MM.1S (cell line): ENCODE measurements at regions not wholly inside any gene's neighbourhood (a gene's known extent, or its start where the extent isn't known, plus 50 kb on each side); places are given as distances from the start of the nearest gene placed in this dataset.
"Not testable (repeated sequence)": the region's sequence is repeated elsewhere in the genome, so short reads cannot be mapped to it uniquely, and the experiment has no call there.

Experiments used
- DNase-seq: peaks from one replicate; pipeline ENCODE4 v3.0.0-alpha.2; 2015
- H2AFZ ChIP-seq: fragments of 300-600 bp; sonication (generic); 2 replicates; pipeline ENCODE4 v1.6.0; 2016; ENCODE audit warnings: antibody characterized with exemption, low read length
- H3F3A ChIP-seq: fragments of 300-600 bp; sonication (generic); 2 replicates; pipeline ENCODE4 v1.6.1; 2016; ENCODE audit warnings: mild to moderate bottlenecking, antibody characterized with exemption, low read length, moderate library complexity, mixed read lengths; ENCODE audit not compliant: insufficient read depth
- H3K27ac ChIP-seq: fragments of 300-600 bp; sonication (generic); 2 replicates; pipeline ENCODE4 v1.5.1; 2016; ENCODE audit warnings: mild to moderate bottlenecking, low read length
- H3K27me3 ChIP-seq: fragments of 300-600 bp; sonication (generic); replicated peaks from 2 replicates; pipeline ENCODE4 v1.6.0; 2016; ENCODE audit warnings: low read length; ENCODE audit not compliant: insufficient read depth
- H3K36me3 ChIP-seq: fragments of 300-600 bp; sonication (generic); replicated peaks from 2 replicates; pipeline ENCODE4 v1.6.1; 2016; ENCODE audit warnings: mild to moderate bottlenecking, low read length, mixed read lengths; ENCODE audit not compliant: insufficient read depth
- H3K4me1 ChIP-seq: fragments of 300-600 bp; sonication (generic); 2 replicates; pipeline ENCODE4 v1.6.1; 2016; ENCODE audit warnings: low read length, mixed read lengths
- H3K4me2 ChIP-seq: fragments of 300-600 bp; sonication (generic); 2 replicates; pipeline ENCODE4 v1.6.0; 2016; ENCODE audit warnings: low read depth, low read length
- H3K4me3 ChIP-seq: fragments of 300-600 bp; sonication (generic); 2 replicates; pipeline ENCODE4 v1.5.1; 2016; ENCODE audit warnings: low read length, mixed read lengths
- H3K79me2 ChIP-seq: fragments of 300-600 bp; sonication (generic); 2 replicates; pipeline ENCODE4 v1.6.1; 2016; ENCODE audit warnings: mixed run types, low read length, mixed read lengths
- H3K9ac ChIP-seq: fragments of 300-600 bp; sonication (generic); 2 replicates; pipeline ENCODE4 v1.6.1; 2016; ENCODE audit warnings: low read length, mixed read lengths
- H3K9me2 ChIP-seq: fragments of 300-600 bp; sonication (generic); replicated peaks from 2 replicates; pipeline ENCODE4 v1.6.1; 2016; ENCODE audit warnings: mild to moderate bottlenecking, low read length, mixed read lengths; ENCODE audit not compliant: insufficient read depth
- H3K9me3 ChIP-seq: fragments of 300-600 bp; sonication (generic); replicated peaks from 2 replicates; pipeline ENCODE4 v1.6.1; 2016; ENCODE audit warnings: mild to moderate bottlenecking, low read length, mixed read lengths; ENCODE audit not compliant: insufficient read depth
- H4K20me1 ChIP-seq: fragments of 300-600 bp; sonication (generic); 2 replicates; pipeline ENCODE4 v1.6.1; 2016; ENCODE audit warnings: mild to moderate bottlenecking, low read length, moderate library complexity, mixed read lengths; ENCODE audit not compliant: insufficient read depth
- EZH2 ChIP-seq: fragments of 300-600 bp; sonication (generic); optimal IDR thresholded peaks from 2 replicates; pipeline ENCODE3; 2017; ENCODE audit warnings: low read depth, mild to moderate bottlenecking, antibody characterized with exemption, low read length, mixed read lengths
- EZH2phosphoT487 ChIP-seq: fragments of 300-600 bp; sonication (generic); IDR thresholded peaks from 2 replicates; pipeline ENCODE4 v1.6.1; 2018; ENCODE audit warnings: antibody characterized with exemption, low read length
- TF ChIP-seq, protein P1 (sequence below): fragments of 300-600 bp; sonication (generic); IDR thresholded peaks from 2 replicates; pipeline ENCODE4 v1.5.1; 2016; ENCODE audit warnings: antibody characterized with exemption, low read length, mixed read lengths

DNA sequence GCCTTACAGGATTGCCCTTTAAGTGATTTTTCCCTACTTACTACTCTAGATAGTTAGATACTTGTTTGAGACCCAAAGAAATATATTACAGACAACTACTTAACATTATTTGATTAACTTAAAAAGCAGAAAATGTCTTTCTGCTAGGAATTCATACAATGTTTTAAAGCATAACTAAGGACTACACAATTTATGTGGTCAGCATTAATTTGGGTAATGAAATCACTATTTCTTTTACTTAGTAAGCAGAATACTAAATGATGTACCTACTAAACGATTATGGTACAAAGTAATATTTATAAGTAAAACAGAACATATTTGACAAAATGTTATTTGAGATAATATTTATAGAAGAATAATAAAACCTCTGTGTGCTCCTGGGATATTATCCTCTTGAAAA, 371.9 kb upstream of the ARRDC3 start:
- Histone ChIP-seq H3K27me3 (no peaks in the 10 kb centered on the region), H3K9me3 (no peaks in the 10 kb centered on the region), H4K20me1 (no peaks in the 10 kb centered on the region), H3K4me3 (no peak overlapping the region), H3K9me2 (no peaks in the 10 kb centered on the region), H3K36me3 (no peaks in the 10 kb centered on the region), H3K4me2 (no peak overlapping the region), H3K4me1 (no peaks in the 10 kb centered on the region), H3K79me2 (no peaks in the 10 kb centered on the region), H3K9ac (no peak overlapping the region), H2AFZ (no peak overlapping the region), H3K27ac (no peak overlapping the region), H3F3A (no peaks in the 10 kb centered on the region)
- TF ChIP-seq EZH2 (no peak), EZH2phosphoT487 (no peak)
- TF ChIP-seq, protein P1, sequence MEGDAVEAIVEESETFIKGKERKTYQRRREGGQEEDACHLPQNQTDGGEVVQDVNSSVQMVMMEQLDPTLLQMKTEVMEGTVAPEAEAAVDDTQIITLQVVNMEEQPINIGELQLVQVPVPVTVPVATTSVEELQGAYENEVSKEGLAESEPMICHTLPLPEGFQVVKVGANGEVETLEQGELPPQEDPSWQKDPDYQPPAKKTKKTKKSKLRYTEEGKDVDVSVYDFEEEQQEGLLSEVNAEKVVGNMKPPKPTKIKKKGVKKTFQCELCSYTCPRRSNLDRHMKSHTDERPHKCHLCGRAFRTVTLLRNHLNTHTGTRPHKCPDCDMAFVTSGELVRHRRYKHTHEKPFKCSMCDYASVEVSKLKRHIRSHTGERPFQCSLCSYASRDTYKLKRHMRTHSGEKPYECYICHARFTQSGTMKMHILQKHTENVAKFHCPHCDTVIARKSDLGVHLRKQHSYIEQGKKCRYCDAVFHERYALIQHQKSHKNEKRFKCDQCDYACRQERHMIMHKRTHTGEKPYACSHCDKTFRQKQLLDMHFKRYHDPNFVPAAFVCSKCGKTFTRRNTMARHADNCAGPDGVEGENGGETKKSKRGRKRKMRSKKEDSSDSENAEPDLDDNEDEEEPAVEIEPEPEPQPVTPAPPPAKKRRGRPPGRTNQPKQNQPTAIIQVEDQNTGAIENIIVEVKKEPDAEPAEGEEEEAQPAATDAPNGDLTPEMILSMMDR, result no peak
- no peak for DNase-seq

DNA sequence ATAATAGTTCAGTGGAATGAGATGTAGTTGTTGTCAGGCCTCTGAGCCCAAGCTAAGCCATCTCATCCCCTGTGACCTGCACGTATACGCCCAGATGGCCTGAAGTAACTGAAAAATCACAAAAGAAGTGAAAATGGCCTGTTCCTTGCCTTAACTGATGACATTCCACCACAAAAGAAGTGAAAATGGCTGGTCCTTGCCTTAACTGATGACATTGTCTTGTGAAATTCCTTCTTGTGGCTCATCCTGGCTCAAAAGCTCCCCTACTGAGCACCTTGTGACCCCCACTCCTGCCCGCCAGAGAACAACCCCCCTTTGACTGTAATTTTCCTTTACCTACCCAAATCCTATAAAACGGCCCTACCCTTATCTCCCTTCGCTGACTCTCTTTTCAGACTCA, 361.4 kb upstream of the ARRDC3 start:
- H3F3A ChIP-seq, H3K79me2 ChIP-seq, H3K36me3 ChIP-seq, DNase-seq, H3K4me1 ChIP-seq, H3K27ac ChIP-seq, H3K4me2 ChIP-seq, H4K20me1 ChIP-seq, H3K9me2 ChIP-seq, H3K9me3 ChIP-seq, H3K4me3 ChIP-seq, H3K9ac ChIP-seq, H3K27me3 ChIP-seq, H2AFZ ChIP-seq: not testable (repeated sequence)

DNA sequence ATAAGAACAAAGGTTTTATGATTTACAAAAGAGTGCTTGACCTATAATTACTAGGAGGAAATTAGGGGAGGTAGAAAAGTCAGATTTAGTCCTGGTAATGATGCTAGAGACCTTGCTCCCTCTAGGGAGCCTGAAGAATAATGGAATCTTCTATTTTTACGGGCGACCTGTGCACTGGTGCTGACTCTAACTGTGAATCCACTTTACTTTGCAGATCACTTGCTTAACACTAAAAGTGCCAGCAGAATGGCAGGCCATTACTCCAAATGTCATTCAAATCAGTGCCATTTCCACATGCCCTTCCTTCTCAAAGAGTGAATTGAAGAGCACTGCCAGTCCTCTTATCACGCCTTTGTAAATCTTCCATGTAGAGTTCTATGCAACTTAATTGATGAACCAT, 359.4 kb upstream of the ARRDC3 start:
- Histone ChIP-seq H3K79me2 (no peaks in the 10 kb centered on the region), H3K27me3 (no peaks in the 10 kb centered on the region), H3F3A (no peaks in the 10 kb centered on the region), H3K4me2 (no peak overlapping the region), H2AFZ (no peak overlapping the region), H3K27ac (no peak overlapping the region), H3K9me3 (no peaks in the 10 kb centered on the region), H3K9me2 (no peaks in the 10 kb centered on the region), H3K4me3 (no peak overlapping the region), H3K9ac (no peak overlapping the region), H4K20me1 (no peaks in the 10 kb centered on the region), H3K36me3 (no peaks in the 10 kb centered on the region), H3K4me1 (no peaks in the 10 kb centered on the region)
- DNase-seq, result no peak
- TF ChIP-seq, protein P1, result no peak
- TF ChIP-seq EZH2 (no peak), EZH2phosphoT487 (no peak)

DNA sequence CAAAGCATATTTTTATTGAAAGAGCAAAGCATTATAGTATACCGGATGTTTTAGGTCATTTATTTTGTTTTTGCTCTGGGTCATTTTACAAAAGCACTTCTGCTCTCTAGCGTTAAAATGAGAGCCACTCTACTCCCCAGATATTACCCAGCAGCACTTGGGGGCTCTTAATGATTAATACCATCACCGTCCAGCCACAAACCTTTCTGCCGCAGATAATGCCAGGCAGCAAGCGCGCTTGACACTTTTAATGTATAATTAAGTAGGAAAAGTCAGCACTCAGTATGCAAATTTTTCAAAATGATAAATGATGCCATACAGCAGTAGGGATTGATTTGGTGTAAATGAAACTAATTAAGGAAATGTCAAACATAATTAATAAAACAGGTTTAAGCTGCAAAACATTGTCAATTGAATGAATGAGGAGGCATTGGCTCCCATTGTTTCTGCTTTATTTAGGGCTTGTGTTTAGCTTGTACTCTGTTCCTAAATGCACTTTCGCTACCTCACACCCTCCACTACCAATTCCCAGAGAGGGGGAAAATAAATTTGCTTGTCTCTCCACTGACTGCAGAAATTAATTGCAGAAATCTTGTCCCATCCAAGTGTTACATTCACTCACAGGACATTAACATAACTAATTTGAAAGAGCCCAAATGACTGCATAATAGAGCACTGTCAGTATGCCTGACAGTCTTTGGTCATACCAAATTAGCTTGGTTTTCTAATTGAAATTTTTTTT, 358.8 kb upstream of the ARRDC3 start:
- no peak overlapping the region for H2AFZ ChIP-seq
- H3K9me3 ChIP-seq, result no peaks in the 10 kb centered on the region
- H3K27ac ChIP-seq, result no peak overlapping the region
- H3K36me3 ChIP-seq, result no peaks in the 10 kb centered on the region
- H3K9me2 ChIP-seq, result no peaks in the 10 kb centered on the region
- no peak overlapping the region for H3K9ac ChIP-seq
- DNase-seq, result no peak
- no peak overlapping the region for H3K4me3 ChIP-seq
- H3K4me2 ChIP-seq, result no peak overlapping the region
- H3K27me3 ChIP-seq, result no peaks in the 10 kb centered on the region
- no peaks in the 10 kb centered on the region for H3K4me1 ChIP-seq
- no peaks in the 10 kb centered on the region for H3K79me2 ChIP-seq
- H3F3A ChIP-seq, result no peaks in the 10 kb centered on the region
- TF ChIP-seq EZH2, result no peak
- no peak for TF ChIP-seq EZH2phosphoT487
- TF ChIP-seq, protein P1, result no peak
- no peaks in the 10 kb centered on the region for H4K20me1 ChIP-seq
